HCT116 (cell line): ENCODE measurements at regions not wholly inside any gene's neighbourhood (a gene's known extent, or its start where the extent isn't known, plus 50 kb on each side); places are given as distances from the start of the nearest gene placed in this dataset.
"Not testable (repeated sequence)": the region's sequence is repeated elsewhere in the genome, so short reads cannot be mapped to it uniquely, and the experiment has no call there.

Source experiments
- ATAC-seq: fragments of 200-7000 bp; cut with Tn5 transposase; 2 replicates; pipeline ENCODE4 v1.9.1; 2020; ENCODE audit warnings: mild to moderate bottlenecking, moderate library complexity
- BruUV-seq: library from RNA; stranded (reverse); fragments of 400-500 nt; replicated peaks from 2 replicates; lab custom pipeline; 2021; lab: Mats Ljungman, UMichigan
- CTCF ChIA-PET: fragments of 300-600 bp; sonication (Branson Sonifier 250); formaldehyde crosslinking; loops from one replicate; lab custom pipeline; 2021; ENCODE audit warnings: antibody characterized with exemption; lab: Charles Lee
- POLR2A ChIA-PET: fragments of 300-600, 350-600 bp; sonication (Branson Sonifier 250); formaldehyde crosslinking; loops from one replicate; lab custom pipeline; 2021; ENCODE audit warnings: antibody characterized with exemption; lab: Charles Lee
- RAD21 ChIA-PET, 2 experiments: fragments of 300-600 bp; sonication (Branson Sonifier 250); formaldehyde crosslinking; loops; one replicate each; lab custom pipeline; 2023; ENCODE audit warnings: low total read pairs in 2 of 2; ENCODE audit not compliant: uncharacterized antibody in 2 of 2, unreplicated experiment in 2 of 2, low non-redundant PET in 1 of 2; lab: Charles Lee
- DNase-seq: peaks from one replicate; pipeline ENCODE4 v3.0.0-alpha.2; 2010; ENCODE audit warnings: low read depth, low spot score
- H2AFZ ChIP-seq: fragments of 200-600 bp; shearing (Covaris generic), sonication (generic); 2 replicates; pipeline ENCODE4 v1.6.1; 2017; ENCODE audit warnings: low read depth, mixed run types, mixed read lengths, antibody characterized with exemption, low read length; ENCODE audit not compliant: poor library complexity, severe bottlenecking
- H3K27ac ChIP-seq: 2 replicates; pipeline ENCODE4 v1.5.1; 2012; ENCODE audit warnings: low read depth, low read length
- H3K27me3 ChIP-seq: fragments of 200-600 bp; sonication (generic); 2 replicates; pipeline ENCODE4 v1.6.1; 2016; ENCODE audit warnings: mixed run types, low read length, mixed read lengths; ENCODE audit not compliant: insufficient read depth
- H3K36me3 ChIP-seq, 2 experiments: fragments of 200-500 bp in 1 of 2; fragments of 200-600 bp in 1 of 2; sonication (Bioruptor generic) in 1 of 2; sonication (generic) in 1 of 2; 2 replicates each; pipeline versions ENCODE4 v1.5.1 to v1.6.1; 2014 to 2016; ENCODE audit warnings: low read length in 2 of 2, inconsistent platforms in 1 of 2, mixed read lengths in 1 of 2, mixed run types in 1 of 2; ENCODE audit not compliant: insufficient read depth in 2 of 2, control insufficient read depth in 1 of 2
- H3K4me1 ChIP-seq, 2 experiments: fragments of 200-600 bp in 1 of 2; sonication (generic) in 1 of 2; 2 replicates each; pipeline versions ENCODE4 v1.5.1 to v1.6.1; 2012 to 2017; ENCODE audit warnings: low read length in 2 of 2, inconsistent platforms in 1 of 2, mild to moderate bottlenecking in 1 of 2, mixed read lengths in 1 of 2, mixed run types in 1 of 2, moderate library complexity in 1 of 2; ENCODE audit not compliant: insufficient read depth in 2 of 2, control insufficient read depth in 1 of 2
- H3K4me2 ChIP-seq: fragments of 200-600 bp; sonication (generic); 2 replicates; pipeline ENCODE4 v1.6.1; 2017; ENCODE audit warnings: mixed run types, low read length, mixed read lengths
- H3K4me3 ChIP-seq, 2 experiments: fragments of 200-600 bp in 1 of 2; sonication (generic) in 1 of 2; replicated peaks in 1 of 2; 2 replicates each; pipeline ENCODE4 v1.5.1; 2011 to 2016; ENCODE audit warnings: low read length in 2 of 2, control low read depth in 1 of 2, low read depth in 1 of 2, mild to moderate bottlenecking in 1 of 2, mixed read lengths in 1 of 2, mixed run types in 1 of 2
- H3K79me2 ChIP-seq: fragments of 200-600 bp; sonication (generic); 2 replicates; pipeline ENCODE4 v1.6.1; 2017; ENCODE audit warnings: mild to moderate bottlenecking, mixed run types, low read length, moderate library complexity, mixed read lengths; ENCODE audit not compliant: insufficient read depth
- H3K9ac ChIP-seq: fragments of 200-600 bp; sonication (generic); 2 replicates; pipeline ENCODE4 v1.6.1; 2016; ENCODE audit warnings: low read length, mixed read lengths
- H3K9me2 ChIP-seq: fragments of 200-600 bp; sonication (generic), shearing (Covaris generic); 2 replicates; pipeline ENCODE4 v1.6.1; 2017; ENCODE audit warnings: mixed run types, mild to moderate bottlenecking, moderate library complexity; ENCODE audit not compliant: insufficient read depth
- H3K9me3 ChIP-seq, 2 experiments: fragments of 200-500 bp in 1 of 2; fragments of 200-600 bp in 1 of 2; sonication (Bioruptor generic) in 1 of 2; sonication (generic) in 1 of 2; 2 replicates each; pipeline ENCODE4 v1.6.1; 2014 to 2017; ENCODE audit warnings: low read length in 2 of 2, mixed read lengths in 2 of 2, inconsistent platforms in 1 of 2, low read depth in 1 of 2, mild to moderate bottlenecking in 1 of 2, mixed run types in 1 of 2, moderate library complexity in 1 of 2; ENCODE audit not compliant: control insufficient read depth in 1 of 2, insufficient read depth in 1 of 2
- H4K20me1 ChIP-seq: fragments of 200-600 bp; sonication (generic), shearing (Covaris generic); 2 replicates; pipeline ENCODE4 v1.6.1; 2017; ENCODE audit warnings: mixed run types, mild to moderate bottlenecking, moderate library complexity; ENCODE audit not compliant: insufficient read depth
- CEBPB ChIP-seq: IDR thresholded peaks from 2 replicates; pipeline ENCODE4 v1.6.1; 2012; ENCODE audit warnings: low read depth
- CTCF ChIP-seq, 3 experiments: fragments of 200-600 bp in 1 of 3; sonication (generic) in 1 of 3; IDR thresholded peaks in 2 of 3; conservative IDR thresholded peaks in 1 of 3; 2 replicates each; pipeline ENCODE4 v1.5.1; 2012 to 2017; ENCODE audit warnings: low read depth in 2 of 3, low read length in 2 of 3, antibody characterized with exemption in 1 of 3, borderline replicate concordance in 1 of 3, control low read depth in 1 of 3, mild to moderate bottlenecking in 1 of 3, mixed read lengths in 1 of 3, mixed run types in 1 of 3, moderate library complexity in 1 of 3; ENCODE audit not compliant: insufficient read depth in 1 of 3
- EGR1 ChIP-seq: IDR thresholded peaks from 2 replicates; pipeline ENCODE4 v1.6.1; 2012; ENCODE audit warnings: low read depth
- RAD21 ChIP-seq: IDR thresholded peaks from 2 replicates; pipeline ENCODE4 v1.6.1; 2012; ENCODE audit warnings: low read depth, mild to moderate bottlenecking
- TCF7L2 ChIP-seq: IDR thresholded peaks from 2 replicates; pipeline ENCODE4 v1.7.0; 2011; ENCODE audit warnings: borderline replicate concordance, inconsistent platforms; ENCODE audit not compliant: insufficient read depth, insufficient read length; ENCODE audit errors: extremely low read depth
- intact Hi-C: fragments of 100-400 bp; cut with micrococcal nuclease; formaldehyde crosslinking; loops from 2 replicates; pipeline ENCODE4 v1.10.0; 2022

- no peak overlapping the region for H3K9ac ChIP-seq
- DNase-seq (no peak), ATAC-seq (no peak; the same call in 1 of the 2 replicates)
- POLR2A ChIA-PET: no interaction called here
- CTCF ChIA-PET: no interaction called here
- no peaks in the 10 kb centered on the region for H3K27me3 ChIP-seq
- no peaks in the 10 kb centered on the region for H3K9me3 ChIP-seq
- intact Hi-C loops: no loop called here
- no TSS peak for BruUV-seq
- H3K79me2 ChIP-seq: no peaks in the 10 kb centered on the region
- peak; percentile 21; the same call in 1 of the 2 replicates for TF ChIP-seq RAD21
- TF ChIP-seq CTCF (IDR thresholded peaks at IDR 0.05 in 2 of 3, conservative IDR thresholded peaks at IDR 0.05 in 1 of 3; ENCODE audit: borderline replicate concordance in 1 of 3, insufficient read depth in 1 of 3, low read depth in 2 of 3, low read length in 2 of 3): 0 out of 6 replicates have a peak, but pooled peaks of 1 of the 3 experiments have one; percentile 7
- TF ChIP-seq TCF7L2: no peak
- no peaks in the 10 kb centered on the region for H3K4me1 ChIP-seq
- H3K27ac ChIP-seq: no peak overlapping the region
- no peaks in the 10 kb centered on the region for H4K20me1 ChIP-seq
- RAD21 ChIA-PET: no interaction called here
- H3K4me3 ChIP-seq: no peak overlapping the region
- H2AFZ ChIP-seq: no peak overlapping the region
- H3K4me2 ChIP-seq: no peak overlapping the region
- no peaks in the 10 kb centered on the region for H3K36me3 ChIP-seq
- no peaks in the 10 kb centered on the region for H3K9me2 ChIP-seq
These were observed 1602.4 kb downstream of the STIM2 start for GRCh38 chr4:28462766-28463700.

DNA sequence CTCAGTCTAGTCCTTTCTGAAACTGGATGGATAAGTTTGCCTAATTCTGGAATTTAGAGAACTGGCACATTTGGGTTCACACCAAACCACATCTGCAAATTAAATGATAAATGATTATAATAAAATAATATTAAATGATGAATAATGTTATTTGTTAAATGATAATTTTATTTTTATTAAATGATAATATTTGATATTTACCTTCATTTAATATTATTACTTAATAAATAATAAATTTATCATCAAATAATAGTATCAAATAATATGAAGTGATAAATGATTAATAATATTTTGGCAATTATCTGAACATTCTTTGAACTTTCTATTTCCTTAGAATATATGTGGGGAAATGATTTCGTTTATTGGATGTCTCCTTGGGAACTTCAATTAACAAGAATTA, 1604.2 kb downstream of the STIM2 start:
- H3K9me3 ChIP-seq: no peaks in the 10 kb centered on the region
- H3K4me3 ChIP-seq: no peak overlapping the region
- no peaks in the 10 kb centered on the region for H3K36me3 ChIP-seq
- H3K9me2 ChIP-seq: no peaks in the 10 kb centered on the region
- TF ChIP-seq EGR1: no peak
- TF ChIP-seq CEBPB: no peak
- TF ChIP-seq, all 23 proteins: peak for 0
- Histone ChIP-seq H3K27me3 (no peaks in the 10 kb centered on the region), H4K20me1 (no peaks in the 10 kb centered on the region), H3K9ac (no peak overlapping the region), H3K4me1 (no peaks in the 10 kb centered on the region), H3K27ac (no peak overlapping the region), H3K4me2 (no peak overlapping the region), H3K79me2 (no peaks in the 10 kb centered on the region), H2AFZ (no peak overlapping the region)
- ChIA-PET CTCF (no interaction called here), RAD21 (no interaction called here), POLR2A (no interaction called here)
- DNase-seq (no peak), ATAC-seq (no peak)
- intact Hi-C loops: no loop called here
- no TSS peak for BruUV-seq

DNA sequence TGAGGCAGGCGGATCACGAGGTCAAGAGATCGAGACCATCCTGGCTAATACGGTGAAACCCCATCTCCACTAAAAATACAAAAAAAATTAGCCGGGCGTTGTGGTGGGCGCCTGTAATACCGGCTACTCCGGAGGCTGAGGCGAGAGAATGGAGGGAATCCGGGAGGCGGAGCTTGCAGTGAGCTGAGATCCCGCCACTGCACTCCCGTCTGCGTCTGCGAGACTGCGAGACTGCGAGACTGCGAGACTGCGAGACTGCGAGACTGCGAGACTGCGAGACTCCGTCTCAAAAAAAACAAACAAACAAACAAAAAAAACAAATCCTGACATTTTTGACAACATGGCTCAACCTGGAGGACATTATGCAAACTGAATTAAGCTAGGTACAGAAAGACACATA, 1606.2 kb downstream of the STIM2 start:
- H3K27me3 ChIP-seq, H3K4me1 ChIP-seq, DNase-seq, H3K9me3 ChIP-seq, CTCF ChIA-PET, H3K9me2 ChIP-seq, H3K27ac ChIP-seq, H3K36me3 ChIP-seq, RAD21 ChIA-PET, POLR2A ChIA-PET, ATAC-seq, BruUV-seq, H3K9ac ChIP-seq, H3K79me2 ChIP-seq, intact Hi-C loops, H2AFZ ChIP-seq, H3K4me3 ChIP-seq, H3K4me2 ChIP-seq, H4K20me1 ChIP-seq: not testable (repeated sequence)
